ENCODE measurements at regions not wholly inside any gene's neighbourhood (a gene's known extent, or its start where the extent isn't known, plus 50 kb on each side); places are given as distances from the start of the nearest gene placed in this dataset.

- peak; percentile 98 for DNase-seq
Measured at GRCh38 chr10:113326160-113327111, 226.4 kb upstream of the HABP2 start.

DNA sequence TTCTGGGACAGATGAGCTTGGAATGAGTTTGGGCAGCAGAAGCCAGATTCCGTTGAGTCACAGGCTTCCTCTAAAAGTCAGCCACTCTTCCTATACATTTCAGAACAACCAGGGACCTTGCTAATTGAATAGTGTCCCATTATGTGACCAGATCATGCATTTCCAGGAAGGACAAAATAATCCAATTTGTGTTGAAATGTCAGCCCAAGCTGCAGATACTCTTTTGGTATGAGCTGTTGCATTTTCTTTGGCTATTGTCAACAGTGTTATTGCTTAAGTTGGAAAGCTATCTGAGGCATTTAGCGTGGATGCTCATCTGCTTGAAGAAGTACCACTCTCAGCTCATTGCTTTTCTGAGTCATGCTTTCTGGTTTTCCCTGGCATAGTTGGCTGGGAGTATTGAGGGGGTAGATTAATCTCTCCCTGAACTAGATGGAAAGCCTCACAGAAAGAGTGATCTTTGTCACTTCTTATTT is 223.7 kb upstream of the HABP2 start:
- peak; percentile 93 for DNase-seq

DNA sequence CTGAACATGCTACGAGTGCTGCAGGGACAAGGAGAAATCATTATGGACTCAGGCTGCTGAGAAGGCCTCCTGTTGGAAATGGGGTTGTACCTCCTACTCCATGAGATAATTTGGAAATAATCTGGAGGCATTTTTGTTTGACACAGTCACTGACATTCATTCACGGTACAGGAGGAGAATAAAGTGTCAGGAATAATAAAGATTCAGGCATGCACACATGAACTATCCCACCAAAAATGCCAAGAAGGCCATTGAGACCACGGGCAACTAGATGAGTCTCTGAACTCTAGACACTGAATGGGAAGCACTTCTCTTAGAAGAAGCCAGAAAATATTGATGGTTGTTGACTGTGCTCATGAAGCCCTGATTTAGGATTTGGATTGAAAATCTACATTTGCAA is 220.9 kb upstream of the HABP2 start:
- DNase-seq = peak; percentile 70

- DNase-seq = no peak
Measured at GRCh38 chr10:113333313-113333712, 219.5 kb upstream of the HABP2 start.

DNA sequence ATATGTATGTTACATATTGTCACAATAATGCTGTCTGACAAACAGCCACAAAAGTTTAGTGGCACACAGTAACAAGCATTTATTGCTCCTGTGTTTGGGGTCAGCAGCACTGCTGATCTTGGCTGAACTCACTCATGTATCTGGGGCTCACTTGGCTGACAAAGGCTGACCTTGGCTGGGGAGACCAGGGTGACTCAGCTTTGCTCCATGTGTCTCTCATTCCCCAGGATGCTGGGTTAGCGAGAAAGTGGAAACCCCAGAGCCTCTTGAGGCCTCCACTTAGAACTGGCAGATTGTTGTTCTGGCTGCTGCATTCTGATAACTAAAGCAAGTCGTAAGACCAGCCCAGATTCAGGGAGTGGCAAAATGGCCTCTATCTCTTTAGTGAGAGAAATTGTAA is 217.3 kb upstream of the HABP2 start:
- peak; percentile 59 for DNase-seq

DNA sequence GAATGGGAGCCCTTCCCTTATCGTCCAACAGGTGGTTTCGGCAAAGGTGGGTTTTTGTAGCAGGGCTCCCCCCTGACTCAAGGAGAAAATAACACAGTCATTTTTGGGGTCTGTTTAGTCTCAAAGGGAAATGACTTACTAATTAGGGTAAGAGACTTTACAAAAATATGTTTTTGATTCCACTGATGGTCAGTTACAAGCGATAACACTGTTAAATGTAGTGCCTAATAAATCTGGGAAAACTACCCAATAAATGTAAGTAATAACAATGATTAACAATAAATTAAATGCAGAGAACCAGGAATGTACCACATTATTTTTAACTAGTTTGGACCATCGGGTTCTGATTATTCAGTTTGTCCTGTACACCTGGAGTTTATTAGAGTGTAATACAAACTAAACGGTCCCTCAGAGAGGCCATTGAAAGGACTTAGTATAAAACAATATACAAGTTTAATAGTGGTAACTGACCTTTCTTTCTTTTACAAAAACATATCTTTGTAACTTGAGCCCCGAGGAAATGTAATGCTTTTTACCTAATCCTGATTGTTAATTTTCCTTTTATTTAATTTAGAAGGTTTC is 216.2 kb upstream of the HABP2 start:
- DNase-seq = no peak

GRCh38 chr10:113337142-113337541 is 215.7 kb upstream of the HABP2 start:
- DNase-seq = peak; percentile 79

- DNase-seq = no peak
Measured at GRCh38 chr10:113339121-113339520, 213.7 kb upstream of the HABP2 start.

DNA sequence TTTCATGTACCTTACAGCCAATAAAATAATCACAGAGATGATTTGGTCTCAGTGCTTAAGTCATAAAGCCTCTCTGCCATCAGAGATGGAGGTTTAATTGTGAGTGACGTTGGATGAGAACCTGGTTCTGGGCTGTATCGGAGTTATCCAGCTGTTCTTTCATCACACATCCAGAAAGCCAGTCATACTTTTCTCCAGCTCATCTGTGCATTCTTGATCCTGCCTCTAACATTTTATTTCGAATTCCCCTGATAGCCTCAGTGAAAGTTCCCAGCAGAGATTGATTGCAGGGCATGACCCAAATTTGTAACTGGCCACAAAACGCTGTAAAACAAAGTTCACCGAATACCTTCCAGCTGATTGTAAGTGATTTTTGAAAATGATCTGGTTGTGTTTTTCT is 212.6 kb upstream of the HABP2 start:
- peak; percentile 40 for DNase-seq

- no peak for DNase-seq
Measured at GRCh38 chr10:113341138-113341537, 211.7 kb upstream of the HABP2 start.

DNA sequence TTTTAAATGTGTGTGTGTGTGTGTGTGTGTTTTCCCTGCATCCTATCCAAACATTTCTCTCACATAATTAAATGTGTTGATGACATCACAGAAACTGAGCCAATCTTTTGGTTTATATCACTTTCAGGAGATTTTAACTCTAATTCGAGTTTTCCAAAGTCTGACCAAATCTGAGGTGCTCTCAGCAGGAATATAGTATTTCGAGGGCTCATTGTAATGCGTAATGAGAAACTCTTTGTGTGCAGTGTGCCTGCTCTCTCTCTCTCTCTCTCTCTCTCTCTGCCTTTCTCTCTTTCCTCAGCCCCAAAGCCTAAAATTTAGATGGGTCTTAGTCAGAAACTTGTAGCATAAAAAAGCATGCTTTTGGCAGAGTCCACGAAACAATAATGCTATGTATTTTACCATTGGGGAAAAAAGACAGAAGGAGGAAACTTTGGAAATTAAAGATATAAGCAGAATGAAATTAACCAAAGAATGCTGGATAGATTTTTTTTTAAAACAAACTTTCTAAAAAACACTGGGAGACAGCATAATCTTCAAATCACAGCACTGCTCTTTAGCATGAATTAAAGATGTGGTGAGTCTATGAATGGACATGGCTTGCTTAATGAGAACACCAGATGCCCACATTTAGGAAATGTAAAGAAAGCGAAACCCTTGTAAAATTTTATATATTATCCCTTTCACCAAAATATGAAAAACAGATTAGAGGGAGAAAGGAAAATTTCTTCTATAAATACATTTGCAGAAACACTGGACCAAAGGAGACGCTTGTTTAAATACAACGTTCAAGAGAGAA is 206.8 kb upstream of the HABP2 start:
- no peak for DNase-seq

- no peak for DNase-seq
Measured at GRCh38 chr10:113347508-113347907, 205.3 kb upstream of the HABP2 start.

DNA sequence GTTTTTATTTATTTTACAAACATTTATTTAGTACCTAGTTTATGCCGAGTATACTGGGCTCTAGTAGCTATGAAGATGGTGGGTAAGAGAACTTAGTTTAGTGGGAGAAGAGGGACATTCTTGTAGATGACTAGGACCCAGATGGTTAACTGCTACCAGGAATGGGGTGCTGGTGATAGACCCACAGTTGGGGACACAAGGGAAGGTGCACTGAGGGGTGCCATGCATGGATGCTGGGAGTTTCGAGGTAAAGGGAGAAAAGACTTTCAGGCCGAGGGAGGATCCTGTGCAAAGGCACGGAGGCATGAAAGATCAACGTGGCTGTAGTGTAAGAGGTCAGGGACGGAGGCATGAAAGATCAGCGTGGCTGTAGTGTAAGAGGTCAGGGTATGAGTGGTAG is 204.2 kb upstream of the HABP2 start:
- no peak for DNase-seq

GRCh38 chr10:113350311-113351040 is 202.4 kb upstream of the HABP2 start:
- no peak for DNase-seq

GRCh38 chr10:113354711-113355110 is 198.1 kb upstream of the HABP2 start:
- peak; percentile 51 for DNase-seq

- DNase-seq = peak; percentile 72
Measured at GRCh38 chr10:113356794-113357680, 195.8 kb upstream of the HABP2 start.

- peak; percentile 36 for DNase-seq
Measured at GRCh38 chr10:113357681-113358300, 195.1 kb upstream of the HABP2 start.

GRCh38 chr10:113359655-113360054 is 193.2 kb upstream of the HABP2 start:
- no peak for DNase-seq

- DNase-seq = no peak
Measured at GRCh38 chr10:113360870-113361269, 192.0 kb upstream of the HABP2 start.

- DNase-seq = no peak
Measured at GRCh38 chr10:113362645-113363091, 190.2 kb upstream of the HABP2 start.

DNA sequence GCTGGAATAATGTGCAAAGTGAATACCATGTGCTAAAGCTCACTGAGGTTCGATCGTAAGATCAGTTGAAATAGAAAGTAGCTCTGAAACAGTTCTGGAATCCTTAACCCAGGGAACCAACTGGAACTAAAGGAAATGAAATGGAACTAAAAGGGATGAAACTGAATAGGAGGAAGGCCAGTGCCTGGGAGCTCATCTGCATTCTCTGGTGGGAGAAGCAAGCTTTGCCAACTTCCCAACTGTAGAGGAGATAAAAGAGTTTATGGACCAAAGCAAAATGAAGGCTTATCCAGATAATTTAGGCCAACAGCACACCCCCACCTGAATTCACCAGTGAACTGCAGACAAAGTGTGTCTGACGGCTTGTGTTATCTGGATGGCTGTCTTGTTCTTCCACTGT is 188.6 kb upstream of the HABP2 start:
- no peak for DNase-seq

All from fibroblast of skin of right biceps (primary cell).